D721Med (cell line): ENCODE measurements at regions not wholly inside any gene's neighbourhood (a gene's known extent, or its start where the extent isn't known, plus 50 kb on each side); places are given as distances from the start of the nearest gene placed in this dataset.
"Not testable (repeated sequence)": the region's sequence is repeated elsewhere in the genome, so short reads cannot be mapped to it uniquely, and the experiment has no call there.

Experiments used
- DNase-seq: peaks from one replicate; pipeline ENCODE4 v3.0.0; 2011; ENCODE audit warnings: low spot score; ENCODE audit not compliant: insufficient read length
- FAIRE-seq: peaks from 2 replicates; lab custom pipeline; 2011; peaks lifted over from hg19 to GRCh38; lab: Jason Lieb, UNC
- TF ChIP-seq, protein P1 (sequence below): IDR thresholded peaks from 2 replicates; pipeline ENCODE4 v1.5.1; 2012; ENCODE audit warnings: mild to moderate bottlenecking, control low read depth; ENCODE audit not compliant: insufficient read depth; ENCODE audit errors: missing control alignments

DNA sequence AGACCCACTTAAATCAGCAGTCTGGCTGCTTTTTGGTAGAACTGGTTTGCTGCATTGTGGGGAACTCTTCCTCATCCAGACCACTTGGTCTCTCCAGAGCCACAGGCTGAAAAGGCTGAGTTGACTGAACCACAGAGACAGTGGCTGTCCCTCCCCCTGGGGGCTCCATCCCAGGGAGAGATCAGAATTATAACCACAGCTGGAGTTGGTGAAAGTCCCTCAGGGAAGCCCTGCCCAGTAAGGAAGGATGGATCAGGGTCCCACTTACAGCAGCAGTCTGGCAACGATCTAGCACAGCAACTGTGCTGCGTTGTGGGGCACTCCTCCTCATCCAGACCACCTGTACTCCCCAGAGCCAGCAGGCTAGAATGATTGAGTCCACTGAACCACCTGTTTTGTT is 212.7 kb downstream of the SOX3 start:
- FAIRE-seq (no peak), DNase-seq (no peak)
- TF ChIP-seq, protein P1, sequence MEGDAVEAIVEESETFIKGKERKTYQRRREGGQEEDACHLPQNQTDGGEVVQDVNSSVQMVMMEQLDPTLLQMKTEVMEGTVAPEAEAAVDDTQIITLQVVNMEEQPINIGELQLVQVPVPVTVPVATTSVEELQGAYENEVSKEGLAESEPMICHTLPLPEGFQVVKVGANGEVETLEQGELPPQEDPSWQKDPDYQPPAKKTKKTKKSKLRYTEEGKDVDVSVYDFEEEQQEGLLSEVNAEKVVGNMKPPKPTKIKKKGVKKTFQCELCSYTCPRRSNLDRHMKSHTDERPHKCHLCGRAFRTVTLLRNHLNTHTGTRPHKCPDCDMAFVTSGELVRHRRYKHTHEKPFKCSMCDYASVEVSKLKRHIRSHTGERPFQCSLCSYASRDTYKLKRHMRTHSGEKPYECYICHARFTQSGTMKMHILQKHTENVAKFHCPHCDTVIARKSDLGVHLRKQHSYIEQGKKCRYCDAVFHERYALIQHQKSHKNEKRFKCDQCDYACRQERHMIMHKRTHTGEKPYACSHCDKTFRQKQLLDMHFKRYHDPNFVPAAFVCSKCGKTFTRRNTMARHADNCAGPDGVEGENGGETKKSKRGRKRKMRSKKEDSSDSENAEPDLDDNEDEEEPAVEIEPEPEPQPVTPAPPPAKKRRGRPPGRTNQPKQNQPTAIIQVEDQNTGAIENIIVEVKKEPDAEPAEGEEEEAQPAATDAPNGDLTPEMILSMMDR, result no peak

DNA sequence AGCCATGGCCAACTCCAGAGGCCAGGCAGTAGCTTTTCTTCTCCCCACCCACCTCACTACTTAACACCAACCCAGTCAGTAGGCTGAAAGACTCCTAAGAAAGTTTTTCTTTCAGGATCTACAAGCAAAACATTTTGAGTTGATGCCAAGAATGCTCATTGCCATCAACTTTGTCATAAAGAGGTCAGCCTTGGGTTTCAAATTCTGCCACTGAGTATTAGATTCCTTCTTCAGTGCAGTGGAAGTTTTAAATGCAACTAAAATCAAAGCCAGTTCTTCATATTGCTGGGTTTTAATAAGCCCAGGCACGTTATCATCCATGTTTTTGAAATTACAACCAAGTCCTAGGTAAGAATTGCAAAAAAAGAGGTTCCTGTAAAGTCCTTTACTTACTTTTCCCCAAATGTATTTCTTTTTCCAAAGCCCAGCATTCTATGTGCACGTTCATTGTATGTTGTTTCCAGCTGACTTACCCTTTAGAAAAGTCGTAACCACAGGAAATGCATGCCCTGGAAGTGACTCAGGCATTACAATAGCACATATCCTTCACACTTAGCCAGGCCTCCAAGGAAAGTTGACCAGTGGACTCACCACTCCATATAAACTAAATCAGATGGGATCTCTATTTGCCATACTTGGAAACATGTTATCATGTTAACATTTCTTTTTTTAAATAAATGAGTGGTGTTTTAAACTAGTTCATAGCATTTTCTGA is 229.9 kb downstream of the SOX3 start:
- FAIRE-seq (no peak), DNase-seq (no peak)
- TF ChIP-seq, protein P1, result no peak

DNA sequence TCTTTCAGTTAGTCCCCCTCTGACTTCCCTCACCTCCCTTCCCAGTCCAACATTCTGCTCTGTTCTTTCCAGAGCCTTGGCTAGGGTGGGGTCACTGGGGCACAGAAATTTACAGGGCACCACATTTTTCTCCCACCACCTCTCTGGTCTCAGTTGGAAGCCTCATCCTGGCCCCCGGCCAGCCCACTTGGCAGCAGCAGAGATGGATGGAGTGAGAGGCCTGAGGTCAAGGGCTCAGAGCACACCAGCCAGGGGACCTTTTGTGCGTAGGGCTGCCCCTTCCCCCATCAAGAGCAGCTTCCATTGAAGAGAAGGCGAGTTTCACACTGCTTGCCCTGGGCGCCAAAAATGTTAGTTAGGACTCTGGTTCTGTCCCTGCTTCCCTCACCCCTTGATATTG is 230.9 kb downstream of the SOX3 start:
- TF ChIP-seq, protein P1, result no peak
- DNase-seq (no peak), FAIRE-seq (no peak)

DNA sequence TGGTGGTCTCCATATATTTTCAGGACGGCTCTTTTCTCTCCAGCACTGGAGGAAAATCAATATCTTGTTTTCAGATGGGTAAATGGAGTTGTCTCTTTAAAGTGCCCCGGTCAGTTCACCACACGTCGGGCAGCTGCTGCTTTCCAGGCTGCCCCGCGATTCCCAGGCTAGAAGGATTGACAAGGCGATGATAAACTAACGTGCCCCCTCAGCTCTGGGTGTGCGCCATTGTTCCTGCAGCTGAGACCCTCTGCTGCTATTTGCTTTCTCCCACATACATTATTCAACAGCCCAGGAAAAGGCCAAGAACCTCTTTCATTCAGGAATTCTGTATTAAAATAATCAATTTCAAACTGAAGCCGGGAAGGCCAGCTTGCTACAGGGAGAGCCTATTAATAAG is 254.5 kb downstream of the SOX3 start:
- FAIRE-seq (no peak), DNase-seq (no peak)
- TF ChIP-seq, protein P1, result no peak

DNA sequence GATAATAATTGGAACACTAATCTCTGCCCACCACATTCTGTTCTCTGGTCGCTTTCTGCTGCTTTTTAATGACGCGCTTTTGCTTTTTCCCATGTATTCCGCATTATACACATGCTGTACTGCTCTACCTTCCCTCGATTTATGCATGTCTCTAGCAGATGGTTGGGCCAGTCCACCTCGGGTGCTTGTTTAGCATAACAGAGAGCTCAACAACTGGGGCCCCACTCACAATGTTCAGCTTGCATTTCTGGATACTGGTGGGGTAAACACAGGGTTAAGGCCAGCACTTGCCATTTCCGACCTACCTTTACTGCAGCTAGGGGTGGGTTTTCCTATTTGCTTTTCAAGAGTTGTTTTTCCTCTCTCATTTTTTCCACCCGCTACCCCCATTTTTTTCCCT is 255.8 kb downstream of the SOX3 start:
- no peak for DNase-seq
- TF ChIP-seq, protein P1, result no peak
- FAIRE-seq, result no peak

DNA sequence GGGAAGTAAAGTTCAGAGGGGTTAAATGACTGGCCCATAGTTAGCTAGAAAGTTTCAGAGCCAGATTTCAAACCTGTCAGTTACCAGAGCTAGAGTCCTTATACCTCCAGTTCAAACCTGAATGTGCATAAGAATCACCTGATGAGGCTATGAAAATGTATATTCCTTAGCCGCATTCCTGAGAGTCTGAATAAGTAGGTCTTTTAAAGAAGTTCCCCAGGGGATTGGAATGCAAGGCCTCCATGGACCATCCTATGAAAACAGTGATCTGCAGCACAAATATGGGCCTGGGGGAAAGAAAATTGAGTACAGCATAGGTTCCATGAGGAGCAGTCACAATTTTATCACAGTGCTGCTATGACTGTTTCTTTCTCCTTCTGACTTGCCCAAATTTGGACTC is 263.9 kb upstream of the CXorf66 start:
- TF ChIP-seq, protein P1, result no peak
- no peak for FAIRE-seq

DNA sequence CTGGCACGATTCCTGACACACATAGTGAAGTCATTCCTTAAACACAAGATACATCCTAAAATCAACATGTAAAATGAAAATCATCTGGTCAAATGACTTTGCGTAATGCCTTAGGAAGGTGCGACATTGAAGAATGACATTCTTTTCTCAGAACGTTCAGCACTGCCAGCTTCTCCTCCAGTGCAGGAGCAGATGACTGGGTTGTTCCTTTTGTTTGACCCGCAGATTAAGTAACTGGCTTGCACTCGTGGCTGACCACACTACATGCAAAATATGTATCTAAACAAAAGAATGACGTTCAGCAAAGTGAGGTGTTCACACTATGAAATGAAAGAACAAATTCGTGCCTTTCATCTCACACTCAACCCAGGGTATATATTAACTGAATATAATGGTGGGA is 260.7 kb upstream of the CXorf66 start:
- not testable (repeated sequence) for DNase-seq, FAIRE-seq

More for the DNA sequence above, 263.9 kb upstream of the CXorf66 start:
- DNase-seq, result no peak

DNA sequence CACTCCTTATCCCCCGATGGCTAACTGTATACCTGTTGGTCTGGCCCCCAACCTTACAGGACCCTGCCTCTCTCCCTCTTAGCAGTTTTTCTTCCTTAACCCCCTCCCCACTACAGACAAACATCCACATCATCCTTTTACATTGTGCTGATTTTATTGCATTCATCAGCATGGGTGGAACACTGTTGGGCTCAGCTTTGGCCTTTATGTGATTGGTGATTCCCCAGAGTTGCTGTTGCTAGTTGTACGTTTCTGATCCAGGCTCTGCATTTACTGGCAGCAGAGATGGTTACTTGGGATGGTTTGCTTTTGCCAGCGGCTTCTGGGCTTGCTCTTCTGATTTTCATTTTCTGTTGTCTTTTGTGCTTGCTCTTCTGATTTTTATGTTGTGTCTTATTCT is 250.6 kb upstream of the CXorf66 start:
- not testable (repeated sequence) for FAIRE-seq, DNase-seq

DNA sequence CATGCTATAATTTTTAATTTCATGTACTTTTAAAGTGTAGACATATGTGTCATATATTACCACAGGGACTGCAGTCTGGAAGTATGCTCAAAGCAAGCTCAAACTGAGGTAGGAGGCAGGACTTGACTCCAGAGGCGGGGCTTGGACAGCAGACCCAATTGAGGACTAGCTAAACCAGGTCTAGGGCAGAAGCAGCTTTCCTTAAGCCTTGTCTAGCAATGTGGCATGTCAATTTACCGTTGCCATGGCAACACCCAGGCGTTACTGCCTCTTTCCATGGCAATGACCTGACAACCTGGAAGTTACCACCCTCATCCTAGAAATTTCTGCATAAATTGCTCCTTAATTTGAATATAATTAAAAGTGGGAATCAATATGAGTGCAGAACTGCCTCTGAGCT is 249.2 kb upstream of the CXorf66 start:
- DNase-seq, FAIRE-seq: not testable (repeated sequence)
